HFFc6 (cell line): ENCODE measurements at regions not wholly inside any gene's neighbourhood (a gene's known extent, or its start where the extent isn't known, plus 50 kb on each side); places are given as distances from the start of the nearest gene placed in this dataset.

Source experiments
- DNase-seq: peaks from one replicate; pipeline ENCODE4 v3.0.0-alpha.2; 2018
- H3K27ac Mint-ChIP-seq: 2 replicates; pipeline ENCODE4 v1.8.0; 2020; ENCODE audit warnings: mild to moderate bottlenecking, mixed read lengths
- H3K27me3 Mint-ChIP-seq: 2 replicates; pipeline ENCODE4 v1.8.0; 2021; ENCODE audit warnings: mild to moderate bottlenecking, moderate library complexity, mixed read lengths; ENCODE audit not compliant: insufficient read depth
- H3K36me3 Mint-ChIP-seq: 2 replicates; pipeline ENCODE4 v1.8.0; 2021; ENCODE audit warnings: low read depth, mixed read lengths
- H3K4me1 Mint-ChIP-seq: 2 replicates; pipeline ENCODE4 v1.8.0; 2020; ENCODE audit warnings: low read depth, mixed read lengths
- H3K4me3 Mint-ChIP-seq: 2 replicates; pipeline ENCODE4 v1.8.0; 2020; ENCODE audit warnings: mild to moderate bottlenecking, moderate library complexity, mixed read lengths
- H3K9me3 Mint-ChIP-seq: 2 replicates; pipeline ENCODE4 v1.8.0; 2020; ENCODE audit warnings: mild to moderate bottlenecking, mixed read lengths
- CTCF ChIP-seq: fragments of 200-600 bp; sonication (generic); IDR thresholded peaks from 2 replicates; pipeline ENCODE4 v1.5.0; 2021; ENCODE audit warnings: antibody characterized with exemption, mild to moderate bottlenecking

DNA sequence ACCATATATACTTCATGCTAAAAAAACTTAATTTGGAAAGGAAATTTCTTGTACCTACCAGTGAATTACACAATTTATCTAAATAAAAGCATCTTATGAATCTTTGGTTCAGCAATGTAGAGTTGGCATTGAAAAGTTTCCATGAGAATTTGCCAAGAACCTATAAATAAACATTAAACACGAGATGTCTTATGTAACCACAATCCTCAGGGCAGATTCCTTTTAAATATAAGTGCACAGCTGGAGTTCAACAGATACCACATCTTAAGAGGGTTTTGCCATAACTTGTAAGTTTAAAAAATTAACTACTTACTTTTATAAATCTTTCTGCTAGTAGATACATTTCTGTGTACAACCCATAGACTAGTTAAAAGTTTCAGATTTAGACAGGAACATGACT, 499.3 kb upstream of the ARRDC4 start:
- Mint-ChIP-seq H3K36me3 (peaks cover 4% of the 10 kb centered on the region; the same call in 1 of the 2 replicates), H3K27ac (no peak overlapping the region), H3K27me3 (no peaks in the 10 kb centered on the region; the same call in 1 of the 2 replicates), H3K4me1 (no peaks in the 10 kb centered on the region), H3K4me3 (no peak overlapping the region), H3K9me3 (peaks cover 33% of the 10 kb centered on the region)
- no peak for DNase-seq
- no peak for TF ChIP-seq CTCF

- Mint-ChIP-seq H3K36me3 (peaks cover 4% of the 10 kb centered on the region; the same call in 1 of the 2 replicates), H3K27me3 (no peaks in the 10 kb centered on the region; the same call in 1 of the 2 replicates), H3K9me3 (peaks cover 49% of the 10 kb centered on the region), H3K4me3 (no peak overlapping the region), H3K27ac (no peak overlapping the region), H3K4me1 (no peaks in the 10 kb centered on the region)
- DNase-seq, result no peak
- no peak for TF ChIP-seq CTCF
Observed at GRCh38 chr15:97463696-97464095, 496.8 kb upstream of the ARRDC4 start.

- no peak for TF ChIP-seq CTCF
- Mint-ChIP-seq H3K27ac (no peak overlapping the region), H3K4me1 (no peaks in the 10 kb centered on the region), H3K4me3 (no peak overlapping the region), H3K9me3 (peaks cover 43% of the 10 kb centered on the region), H3K27me3 (no peaks in the 10 kb centered on the region; the same call in 1 of the 2 replicates), H3K36me3 (peaks cover 7% of the 10 kb centered on the region; the same call in 1 of the 2 replicates)
- DNase-seq, result no peak
Observed at GRCh38 chr15:97470417-97470816, 490.1 kb upstream of the ARRDC4 start.

GRCh38 chr15:97473627-97474026, 486.9 kb upstream of the ARRDC4 start:
- Mint-ChIP-seq H3K36me3 (peaks cover 3% of the 10 kb centered on the region; the same call in 1 of the 2 replicates), H3K9me3 (peaks cover 24% of the 10 kb centered on the region), H3K27ac (no peak overlapping the region), H3K4me1 (no peaks in the 10 kb centered on the region), H3K4me3 (no peak overlapping the region), H3K27me3 (no peaks in the 10 kb centered on the region)
- DNase-seq, result no peak
- TF ChIP-seq CTCF, result no peak

GRCh38 chr15:97479957-97480356, 480.5 kb upstream of the ARRDC4 start:
- H3K4me1 Mint-ChIP-seq, result no peaks in the 10 kb centered on the region
- no peaks in the 10 kb centered on the region for H3K36me3 Mint-ChIP-seq
- H3K27ac Mint-ChIP-seq, result no peak overlapping the region
- no peak for DNase-seq
- H3K9me3 Mint-ChIP-seq, result peaks cover 26% of the 10 kb centered on the region
- no peak overlapping the region for H3K4me3 Mint-ChIP-seq
- no peak for TF ChIP-seq CTCF
- no peaks in the 10 kb centered on the region for H3K27me3 Mint-ChIP-seq

DNA sequence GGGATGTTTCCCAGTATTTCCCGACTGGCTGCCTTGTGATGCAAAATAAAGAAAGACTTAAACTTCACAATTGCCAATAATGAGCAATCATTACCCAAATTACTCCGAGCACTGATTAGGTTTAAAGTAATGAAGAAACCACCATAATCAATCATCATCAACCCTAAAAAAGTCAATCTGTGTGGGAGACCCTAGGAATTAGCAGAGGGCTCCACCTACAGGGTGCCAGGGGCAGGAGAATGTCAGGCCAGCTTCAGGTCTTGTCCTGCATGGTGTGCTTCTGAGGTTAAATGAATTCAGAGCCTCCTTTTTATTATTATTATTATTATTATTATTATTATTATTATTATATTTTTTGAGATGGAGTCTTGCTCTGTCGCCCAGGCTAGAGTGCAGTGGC, 478.0 kb upstream of the ARRDC4 start:
- H3K9me3 Mint-ChIP-seq, result peaks cover 43% of the 10 kb centered on the region
- H3K4me1 Mint-ChIP-seq, result no peaks in the 10 kb centered on the region
- DNase-seq, result no peak
- no peak overlapping the region for H3K27ac Mint-ChIP-seq
- no peaks in the 10 kb centered on the region for H3K27me3 Mint-ChIP-seq
- no peaks in the 10 kb centered on the region for H3K36me3 Mint-ChIP-seq
- TF ChIP-seq CTCF, result no peak
- H3K4me3 Mint-ChIP-seq, result no peak overlapping the region
